ENCODE measurements at regions not wholly inside any gene's neighbourhood (a gene's known extent, or its start where the extent isn't known, plus 50 kb on each side); places are given as distances from the start of the nearest gene placed in this dataset.

DNA sequence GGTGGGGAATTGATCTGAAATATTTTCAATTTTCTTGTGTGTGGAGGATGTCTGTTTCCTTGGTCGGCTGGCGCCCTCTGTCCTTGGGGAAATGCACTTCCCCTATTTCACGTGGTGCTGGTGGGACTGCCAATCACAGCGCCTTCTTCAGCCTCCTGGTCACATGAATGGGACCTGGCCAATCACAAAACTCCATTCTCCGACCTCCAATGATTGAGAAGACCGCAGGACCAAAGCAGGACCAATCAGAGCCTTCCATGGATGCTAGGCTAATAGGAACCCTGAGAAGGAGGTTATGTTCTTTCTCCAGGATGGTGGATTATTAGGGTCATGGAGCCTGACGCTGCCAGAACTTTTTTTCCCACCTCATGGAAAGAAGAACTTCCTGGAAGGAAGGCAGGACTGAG, 188.7 kb downstream of the TTC8 start:
- TF ChIP-seq, protein P1, sequence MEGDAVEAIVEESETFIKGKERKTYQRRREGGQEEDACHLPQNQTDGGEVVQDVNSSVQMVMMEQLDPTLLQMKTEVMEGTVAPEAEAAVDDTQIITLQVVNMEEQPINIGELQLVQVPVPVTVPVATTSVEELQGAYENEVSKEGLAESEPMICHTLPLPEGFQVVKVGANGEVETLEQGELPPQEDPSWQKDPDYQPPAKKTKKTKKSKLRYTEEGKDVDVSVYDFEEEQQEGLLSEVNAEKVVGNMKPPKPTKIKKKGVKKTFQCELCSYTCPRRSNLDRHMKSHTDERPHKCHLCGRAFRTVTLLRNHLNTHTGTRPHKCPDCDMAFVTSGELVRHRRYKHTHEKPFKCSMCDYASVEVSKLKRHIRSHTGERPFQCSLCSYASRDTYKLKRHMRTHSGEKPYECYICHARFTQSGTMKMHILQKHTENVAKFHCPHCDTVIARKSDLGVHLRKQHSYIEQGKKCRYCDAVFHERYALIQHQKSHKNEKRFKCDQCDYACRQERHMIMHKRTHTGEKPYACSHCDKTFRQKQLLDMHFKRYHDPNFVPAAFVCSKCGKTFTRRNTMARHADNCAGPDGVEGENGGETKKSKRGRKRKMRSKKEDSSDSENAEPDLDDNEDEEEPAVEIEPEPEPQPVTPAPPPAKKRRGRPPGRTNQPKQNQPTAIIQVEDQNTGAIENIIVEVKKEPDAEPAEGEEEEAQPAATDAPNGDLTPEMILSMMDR (IDR thresholded peaks at IDR 0.05; ENCODE audit: borderline replicate concordance, extremely low read depth, low read length, poor library complexity, severe bottlenecking), result peak; percentile 60
- TF ChIP-seq EZH2 (IDR thresholded peaks at IDR 0.05; ENCODE audit: borderline replicate concordance, low read depth, low read length, severe bottlenecking), result no peak
- H4K20me1 ChIP-seq (ENCODE audit: insufficient read depth, low read length), result no peaks in the 10 kb centered on the region
- DNase-seq (peak; percentile 18), ATAC-seq (ENCODE audit: insufficient read depth, low read depth) (peak; percentile 52; the same call in 1 of the 3 replicates)
- no peaks in the 10 kb centered on the region for H3K79me2 ChIP-seq (ENCODE audit: insufficient read depth, low read length)
- no peak overlapping the region for H2AFZ ChIP-seq (ENCODE audit: low read depth, low read length)
- no peaks in the 10 kb centered on the region for H3K36me3 ChIP-seq (ENCODE audit: insufficient read depth, low read length)
- H3K9me3 ChIP-seq (ENCODE audit: insufficient read depth, low read length, severe bottlenecking), result no peaks in the 10 kb centered on the region
- H3K9ac ChIP-seq (ENCODE audit: low read depth, low read length), result no peak overlapping the region
- no peak overlapping the region for H3K27ac ChIP-seq (ENCODE audit: low read length)
- no peak overlapping the region for H3K4me2 ChIP-seq (ENCODE audit: insufficient read depth, low read length)
- H3K4me3 ChIP-seq (ENCODE audit: low read depth in 1 of 2, low read length in 2 of 2), result no peak overlapping the region
- no peaks in the 10 kb centered on the region for H3K4me1 ChIP-seq (ENCODE audit: insufficient read depth, low read length)
- no peaks in the 10 kb centered on the region for H3K27me3 ChIP-seq (ENCODE audit: insufficient read depth, low read length, poor library complexity)

DNA sequence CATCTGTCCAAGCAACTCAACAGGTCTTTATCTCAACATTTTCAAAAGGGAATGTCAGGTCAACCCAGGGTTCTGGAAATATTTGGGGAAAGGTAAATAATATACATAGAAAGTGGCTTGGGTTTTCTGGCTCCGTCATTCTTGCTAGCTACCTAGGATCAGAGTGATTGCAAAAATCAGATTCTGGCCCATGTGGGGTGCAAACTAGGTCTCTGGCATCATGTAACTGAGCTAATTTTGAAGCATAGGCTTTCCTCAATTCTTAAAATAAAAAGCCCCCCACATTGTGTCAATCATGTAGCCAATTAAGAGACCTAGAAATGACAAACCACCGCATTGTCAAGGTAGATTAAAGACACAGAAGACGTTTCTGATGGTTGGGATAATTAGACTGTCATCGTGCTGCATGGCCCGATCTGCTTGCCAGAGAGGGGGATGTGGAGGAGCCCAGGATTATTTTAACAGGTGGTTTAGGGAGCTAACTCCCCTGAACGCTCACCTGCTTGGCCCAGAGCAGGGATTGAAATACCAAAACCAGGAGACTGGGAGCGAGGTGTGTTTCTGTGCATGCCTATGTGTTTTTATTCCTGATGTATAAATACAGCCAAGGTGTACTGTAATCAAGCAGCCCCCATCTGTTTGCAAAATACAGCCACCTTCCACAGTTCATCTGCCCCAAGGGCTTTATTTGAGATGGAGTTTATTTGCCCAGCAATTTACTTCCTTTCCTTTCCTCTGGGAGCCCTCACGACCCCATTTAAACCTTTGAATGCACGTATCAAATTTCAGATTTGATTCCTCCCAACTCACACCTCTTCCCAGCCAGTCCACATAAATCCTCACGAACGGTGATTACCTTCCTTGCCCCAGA, 189.5 kb downstream of the TTC8 start:
- Histone ChIP-seq H3K4me1 (ENCODE audit: insufficient read depth, low read length) (no peaks in the 10 kb centered on the region), H3K9me3 (ENCODE audit: insufficient read depth, low read length, severe bottlenecking) (no peaks in the 10 kb centered on the region), H3K27me3 (ENCODE audit: insufficient read depth, low read length, poor library complexity) (no peaks in the 10 kb centered on the region), H4K20me1 (ENCODE audit: insufficient read depth, low read length) (no peaks in the 10 kb centered on the region), H3K36me3 (ENCODE audit: insufficient read depth, low read length) (no peaks in the 10 kb centered on the region), H3K9ac (ENCODE audit: low read depth, low read length) (no peak overlapping the region), H2AFZ (ENCODE audit: low read depth, low read length) (no peak overlapping the region), H3K4me3 (ENCODE audit: low read depth in 1 of 2, low read length in 2 of 2) (no peak overlapping the region), H3K79me2 (ENCODE audit: insufficient read depth, low read length) (no peaks in the 10 kb centered on the region), H3K27ac (ENCODE audit: low read length) (no peak overlapping the region), H3K4me2 (ENCODE audit: insufficient read depth, low read length) (no peak overlapping the region)
- no peak for DNase-seq
- no peak for TF ChIP-seq EZH2 (IDR thresholded peaks at IDR 0.05; ENCODE audit: borderline replicate concordance, low read depth, low read length, severe bottlenecking)
- TF ChIP-seq, protein P1 (IDR thresholded peaks at IDR 0.05; ENCODE audit: borderline replicate concordance, extremely low read depth, low read length, poor library complexity, severe bottlenecking), result no peak
- ATAC-seq (ENCODE audit: insufficient read depth, low read depth), result no peak

DNA sequence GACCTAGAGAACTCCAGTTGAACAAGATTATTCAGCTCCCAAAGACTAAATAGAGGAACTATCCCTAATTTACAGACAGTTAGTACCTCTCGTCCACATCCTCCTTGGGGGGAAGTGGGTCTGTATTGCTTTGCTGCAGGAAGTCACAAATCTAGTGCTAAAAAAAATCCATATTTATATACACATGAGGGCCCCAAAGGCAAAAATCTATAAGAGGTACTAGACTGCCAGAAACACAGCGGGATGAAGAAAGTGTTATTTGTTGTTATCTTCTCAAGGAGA, 190.1 kb downstream of the TTC8 start:
- H3K36me3 ChIP-seq (ENCODE audit: insufficient read depth, low read length), result no peaks in the 10 kb centered on the region
- H3K27ac ChIP-seq (ENCODE audit: low read length), result no peak overlapping the region
- DNase-seq, result no peak
- no peak for ATAC-seq (ENCODE audit: insufficient read depth, low read depth)
- no peak overlapping the region for H3K4me3 ChIP-seq (ENCODE audit: low read depth in 1 of 2, low read length in 2 of 2)
- H3K9ac ChIP-seq (ENCODE audit: low read depth, low read length), result no peak overlapping the region
- no peaks in the 10 kb centered on the region for H4K20me1 ChIP-seq (ENCODE audit: insufficient read depth, low read length)
- H3K4me1 ChIP-seq (ENCODE audit: insufficient read depth, low read length), result no peaks in the 10 kb centered on the region
- no peak overlapping the region for H2AFZ ChIP-seq (ENCODE audit: low read depth, low read length)
- no peaks in the 10 kb centered on the region for H3K27me3 ChIP-seq (ENCODE audit: insufficient read depth, low read length, poor library complexity)
- H3K79me2 ChIP-seq (ENCODE audit: insufficient read depth, low read length), result no peaks in the 10 kb centered on the region
- H3K9me3 ChIP-seq (ENCODE audit: insufficient read depth, low read length, severe bottlenecking), result no peaks in the 10 kb centered on the region
- TF ChIP-seq EZH2 (IDR thresholded peaks at IDR 0.05; ENCODE audit: borderline replicate concordance, low read depth, low read length, severe bottlenecking), result no peak
- TF ChIP-seq, protein P1 (IDR thresholded peaks at IDR 0.05; ENCODE audit: borderline replicate concordance, extremely low read depth, low read length, poor library complexity, severe bottlenecking), result no peak
- H3K4me2 ChIP-seq (ENCODE audit: insufficient read depth, low read length), result no peak overlapping the region

Measured in DND-41 (cell line).